GM21717 (cell line): ENCODE measurements at regions not wholly inside any gene's neighbourhood (a gene's known extent, or its start where the extent isn't known, plus 50 kb on each side); places are given as distances from the start of the nearest gene placed in this dataset.

Source experiments
- ATAC-seq: cut with Tn5 transposase; IDR thresholded peaks from one replicate; pipeline ENCODE4 v1.9.1; 2021; ENCODE audit warnings: mild to moderate bottlenecking, moderate library complexity; ENCODE audit not compliant: unreplicated experiment

DNA sequence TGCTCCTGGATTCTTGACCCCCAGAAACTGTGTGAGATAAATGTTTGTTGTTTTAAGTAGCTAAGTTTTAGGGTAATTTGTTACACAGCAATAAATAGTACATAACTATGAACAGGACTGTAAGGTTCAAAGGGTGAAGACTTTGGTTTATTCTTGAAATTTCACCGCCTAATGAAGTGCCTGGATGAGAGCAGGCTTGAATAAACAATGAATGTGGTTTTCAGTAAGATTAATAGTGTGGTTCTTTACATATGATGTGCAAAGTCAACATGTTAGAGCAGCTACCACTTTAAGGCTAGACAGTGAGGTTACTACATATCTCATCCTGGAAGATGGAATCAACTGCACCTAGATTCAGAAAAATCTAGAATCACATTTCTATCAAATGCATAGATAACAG, 145.2 kb upstream of the BTG1 start:
- ATAC-seq = no peak

DNA sequence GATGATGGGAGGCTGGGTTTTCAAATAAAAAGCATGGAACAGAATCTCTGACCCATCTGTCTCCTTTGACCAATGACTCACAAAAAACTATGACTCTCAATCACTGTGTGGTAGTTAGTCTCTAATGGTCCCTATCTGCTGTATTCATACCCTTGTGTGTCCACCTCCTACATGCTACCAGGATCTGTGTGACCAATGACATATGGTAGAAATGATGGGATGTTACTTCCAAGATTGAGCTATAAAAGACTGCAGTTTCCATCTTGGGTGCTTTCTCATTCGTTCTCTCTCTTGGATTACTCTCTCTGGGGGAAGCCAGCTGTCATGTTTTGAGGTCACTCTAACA, 144.7 kb upstream of the BTG1 start:
- ATAC-seq = no peak

DNA sequence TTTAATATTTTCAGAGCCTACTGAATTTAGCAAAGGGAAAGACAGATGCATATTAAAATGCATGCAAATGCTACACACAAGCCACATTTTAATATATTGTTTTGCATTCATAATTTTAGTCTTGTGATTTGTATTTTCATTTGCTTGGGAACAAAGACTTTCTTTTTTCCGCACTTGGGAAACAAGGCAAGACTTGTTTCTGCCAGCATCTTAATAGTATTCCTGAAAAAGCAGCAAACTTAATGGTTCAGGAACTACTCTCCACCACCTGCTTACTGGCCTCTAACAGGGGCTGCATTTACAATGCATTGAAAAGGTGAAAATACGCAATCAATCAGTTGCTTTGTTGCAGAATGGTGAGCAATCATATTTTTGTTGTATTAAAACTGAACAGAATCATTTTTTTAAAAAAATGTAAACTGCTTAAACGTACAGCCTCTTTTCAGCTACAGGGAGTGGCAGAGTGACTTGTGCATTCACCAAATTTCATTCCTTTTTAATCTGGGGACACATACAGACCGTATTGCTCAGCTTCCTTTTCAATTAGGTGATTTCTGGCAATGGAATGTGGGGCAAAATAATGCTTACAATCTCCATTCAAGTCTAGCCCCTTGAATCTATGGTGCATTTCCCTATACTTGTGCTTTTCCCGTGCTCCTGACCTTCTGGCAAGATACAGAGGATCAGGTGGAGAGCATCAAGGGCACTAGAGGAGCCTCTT, 144.1 kb upstream of the BTG1 start:
- no peak for ATAC-seq

DNA sequence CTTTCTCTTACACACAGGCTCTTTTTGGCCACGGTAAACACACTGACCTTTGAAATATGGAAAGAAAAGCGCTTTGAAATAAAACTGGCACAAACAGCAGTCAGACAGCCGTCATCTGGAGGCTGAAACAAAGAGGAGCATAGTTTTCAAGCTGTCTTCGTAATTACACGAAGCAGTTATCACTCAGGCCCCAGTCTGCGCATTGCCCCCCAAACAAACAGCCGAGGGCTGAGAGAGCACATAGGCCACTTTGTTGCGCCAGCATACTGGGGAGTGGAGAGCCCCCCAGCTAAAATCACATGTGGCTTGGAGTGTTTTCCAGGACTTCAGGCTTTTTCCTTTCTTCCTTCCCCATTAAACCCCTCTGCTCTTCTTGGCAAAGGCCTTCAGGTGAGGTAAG, 142.9 kb upstream of the BTG1 start:
- ATAC-seq = no peak

DNA sequence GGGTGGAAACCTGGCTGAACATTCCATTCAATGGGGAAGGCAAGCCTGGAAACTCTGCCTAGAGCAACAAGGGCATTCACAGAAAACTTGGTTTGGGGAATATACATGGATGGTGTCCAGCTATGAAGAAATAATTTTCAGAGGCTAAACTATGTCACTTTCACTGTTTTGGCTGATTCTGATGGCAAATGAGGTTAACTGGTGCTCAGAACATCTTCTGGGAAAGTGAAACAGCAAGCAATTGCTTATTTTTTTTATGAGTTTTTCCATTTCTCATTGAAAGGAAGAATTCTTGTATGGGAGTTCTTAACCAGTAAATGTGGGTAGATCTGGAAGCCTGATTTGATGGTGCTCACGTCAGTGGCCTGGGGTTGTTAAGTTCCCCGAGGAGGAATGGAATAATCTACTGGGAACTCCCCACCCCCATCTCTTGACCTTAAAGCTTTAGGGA, 132.8 kb upstream of the BTG1 start:
- no peak for ATAC-seq

DNA sequence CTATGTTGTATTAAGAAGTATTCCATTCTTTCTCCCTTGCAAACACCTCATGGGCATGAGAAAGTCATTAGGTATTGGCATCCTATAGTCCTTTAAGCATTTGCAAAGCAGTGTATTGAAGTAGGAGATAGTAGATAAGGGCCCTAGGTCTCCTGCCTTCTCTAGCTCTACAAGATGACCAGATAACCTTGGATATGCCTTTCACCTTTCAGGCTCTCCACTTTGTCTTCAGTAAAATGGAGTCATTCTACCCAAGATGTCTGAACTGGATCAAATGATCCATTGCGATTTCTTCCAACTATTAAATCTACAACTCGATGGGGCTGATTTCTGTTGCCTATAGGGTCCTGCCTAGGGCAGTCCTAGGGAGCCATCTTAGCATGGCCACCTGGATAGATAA, 132.1 kb upstream of the BTG1 start:
- ATAC-seq = no peak

DNA sequence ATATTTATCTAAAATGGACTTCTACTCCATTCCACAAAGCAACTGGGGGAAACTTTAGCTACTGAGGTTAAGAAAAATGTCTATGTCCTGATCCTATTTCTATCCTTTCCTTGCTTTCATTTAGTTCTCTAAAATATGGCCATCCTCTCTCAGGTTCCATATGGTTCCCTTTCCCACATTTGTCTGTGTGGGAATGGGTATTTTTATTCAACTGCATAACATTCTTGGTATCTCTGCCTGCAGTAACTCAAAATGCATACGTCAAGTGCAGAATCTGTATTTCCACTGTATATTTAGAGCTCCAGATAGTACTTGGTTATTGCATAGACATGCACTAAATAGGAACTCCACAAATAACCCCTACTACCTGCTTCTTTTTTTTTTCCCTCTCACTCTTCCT, 130.6 kb upstream of the BTG1 start:
- no peak for ATAC-seq

DNA sequence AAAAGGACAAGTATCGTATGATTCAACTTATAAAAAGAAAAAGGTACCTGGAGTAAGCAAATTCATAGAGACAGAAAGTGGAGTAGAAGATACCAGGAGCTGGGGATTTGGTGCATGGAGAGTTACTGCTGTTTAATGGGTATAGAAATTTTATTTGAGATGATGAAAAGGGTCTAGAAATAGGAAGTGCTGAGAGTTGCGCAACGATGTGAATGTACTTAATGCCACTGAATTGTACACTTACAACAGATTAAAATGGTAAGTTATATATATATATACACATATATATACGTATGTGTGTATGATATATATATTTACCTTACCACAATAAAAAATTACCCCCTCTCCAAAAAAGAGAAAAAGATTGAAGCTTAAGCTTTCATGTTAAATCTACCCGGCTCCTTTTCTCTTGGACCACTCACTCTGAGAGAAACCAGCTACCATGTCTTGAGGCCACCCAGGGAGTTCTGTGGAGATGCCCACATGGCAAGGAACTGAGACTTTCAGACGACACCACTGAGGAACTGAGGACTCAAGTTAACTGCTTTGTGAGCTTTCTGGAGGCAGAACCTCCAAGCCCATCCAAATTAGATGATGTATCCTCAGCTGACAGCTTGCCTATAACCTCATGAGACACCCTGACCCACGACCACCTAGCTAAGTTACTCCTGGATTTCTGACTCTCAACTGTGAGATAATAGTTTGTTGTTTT, 130.0 kb upstream of the BTG1 start:
- no peak for ATAC-seq

DNA sequence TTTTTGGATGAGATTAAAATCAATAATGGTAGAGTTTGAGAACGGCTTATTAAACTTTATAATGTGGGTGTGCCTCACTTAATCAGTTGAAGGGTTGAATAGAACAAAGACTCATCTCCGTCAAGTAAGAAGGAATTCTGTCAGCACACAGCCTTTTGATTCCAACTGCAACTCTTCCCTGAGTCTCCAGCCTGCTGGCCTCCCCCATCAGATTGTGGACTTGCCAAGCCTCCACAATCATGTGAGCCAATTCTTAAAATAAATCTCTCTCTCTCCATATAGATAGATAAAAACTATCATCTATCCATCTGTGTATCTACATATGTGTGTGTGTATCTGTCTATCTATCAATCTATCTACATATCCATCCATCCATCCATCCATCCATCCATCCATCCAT, 127.4 kb upstream of the BTG1 start:
- no peak for ATAC-seq

DNA sequence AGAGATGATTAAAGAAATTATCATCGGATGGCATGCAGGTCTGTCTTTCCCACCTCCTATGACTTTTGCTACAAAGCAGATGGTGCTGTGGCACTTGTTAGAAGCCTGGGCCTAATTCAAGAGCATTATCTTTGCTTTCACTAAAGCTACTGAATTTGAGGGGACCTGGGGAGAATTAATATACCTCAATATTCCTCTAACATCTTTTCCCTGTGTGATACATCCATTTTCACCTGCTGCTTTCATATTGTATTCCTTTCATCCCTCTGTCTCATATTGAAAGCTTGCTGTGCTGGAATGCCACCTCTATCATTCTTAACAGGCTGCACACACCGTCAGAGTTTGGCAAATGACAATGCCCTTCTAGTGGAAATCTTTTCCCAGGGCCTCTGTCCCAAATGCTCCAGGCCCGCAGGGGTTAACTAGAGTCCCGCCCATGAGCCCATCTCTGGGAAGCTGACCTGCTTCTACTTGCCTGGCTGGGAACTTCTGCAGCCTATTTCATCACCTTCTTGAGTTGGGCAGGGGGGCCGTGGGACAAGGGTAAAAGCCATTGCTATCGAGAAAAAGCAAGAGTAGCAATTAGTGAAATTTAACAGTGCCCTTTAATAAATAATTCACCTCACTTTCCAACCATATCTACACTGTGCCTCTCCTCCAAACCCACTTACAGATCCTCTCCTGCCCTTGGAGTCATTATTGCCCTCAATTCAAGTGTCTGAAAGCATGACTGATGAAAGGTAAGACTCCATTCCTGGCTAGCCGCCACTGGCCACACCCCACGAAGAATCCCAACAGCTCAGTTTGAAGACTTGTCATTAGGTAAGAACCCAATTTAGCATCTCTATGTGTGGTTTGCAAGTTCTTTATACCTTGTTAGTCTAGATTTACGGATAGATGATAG, 126.7 kb upstream of the BTG1 start:
- ATAC-seq = no peak

DNA sequence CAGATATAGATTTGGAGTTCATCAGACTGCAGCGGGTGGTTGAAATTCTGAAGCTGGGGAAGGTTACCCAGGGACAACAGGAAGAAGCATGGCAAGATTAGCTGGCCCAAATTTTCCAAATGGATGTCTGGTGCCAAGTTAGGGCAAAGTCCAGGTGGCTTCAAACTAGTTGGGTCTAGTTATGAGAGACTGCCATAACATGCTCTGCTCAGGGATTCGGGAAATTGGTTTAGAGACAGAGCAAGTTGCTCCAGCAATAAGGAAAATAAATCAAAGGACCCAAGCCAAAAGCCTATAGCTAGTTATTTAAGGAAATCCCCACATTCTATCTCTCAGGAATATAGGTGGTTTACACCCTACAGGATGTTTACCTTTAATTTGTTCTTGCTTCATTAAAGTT, 125.7 kb upstream of the BTG1 start:
- ATAC-seq = no peak

DNA sequence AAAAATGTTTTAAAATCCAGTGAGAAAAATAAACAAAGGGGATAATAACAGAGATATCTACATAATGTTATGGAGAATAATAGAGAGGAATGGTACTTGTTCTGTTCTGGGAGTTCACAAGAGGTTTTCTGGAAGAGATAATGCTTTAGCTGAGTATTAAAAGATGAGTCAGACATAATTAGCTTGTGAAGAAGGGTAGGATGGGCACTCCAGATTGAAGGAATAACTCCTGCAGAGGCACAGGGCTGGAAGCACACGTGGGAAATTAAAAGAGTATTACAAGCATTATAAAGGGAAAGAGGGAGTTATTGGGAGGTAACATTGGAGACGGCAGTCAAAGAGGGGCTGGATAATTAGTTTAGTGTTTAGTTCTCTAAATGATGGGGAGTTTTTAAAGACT, 124.9 kb upstream of the BTG1 start:
- no peak for ATAC-seq

DNA sequence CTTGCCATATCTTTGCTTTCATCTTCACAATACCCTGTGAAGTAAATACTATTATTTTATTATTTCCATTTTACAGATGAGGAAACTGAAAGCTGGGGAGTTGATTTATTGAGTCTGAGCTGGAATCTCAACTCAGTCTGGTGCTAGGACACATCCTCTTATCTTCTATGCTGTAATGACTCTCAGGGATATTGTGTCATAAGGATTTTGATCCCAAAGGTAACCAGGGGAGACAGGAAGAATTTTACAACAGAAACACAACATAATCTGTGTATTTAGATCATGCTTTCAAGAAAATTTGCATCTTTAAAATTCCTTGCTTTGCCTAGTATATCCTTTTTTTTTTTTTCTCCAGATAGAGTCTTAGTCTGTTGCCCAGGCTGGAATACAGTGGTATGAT, 123.3 kb upstream of the BTG1 start:
- no peak for ATAC-seq

DNA sequence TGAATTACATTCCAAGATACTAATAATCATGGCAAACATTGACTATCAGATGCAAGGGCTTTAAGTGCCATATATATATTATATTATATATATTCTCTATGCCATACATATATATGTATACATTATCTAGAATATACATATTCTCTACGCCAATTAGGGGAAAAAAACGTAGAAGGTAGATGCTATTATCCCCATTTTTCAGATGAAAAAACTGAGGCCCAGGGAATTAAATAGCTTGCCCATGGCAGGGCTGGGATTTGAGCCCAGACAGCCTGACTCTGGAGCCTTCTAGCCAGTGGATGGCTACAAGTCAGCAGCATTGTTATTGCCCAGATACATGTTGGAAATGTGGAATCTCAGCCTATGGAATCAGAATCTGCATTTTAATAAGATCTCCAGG, 116.0 kb upstream of the BTG1 start:
- no peak for ATAC-seq

DNA sequence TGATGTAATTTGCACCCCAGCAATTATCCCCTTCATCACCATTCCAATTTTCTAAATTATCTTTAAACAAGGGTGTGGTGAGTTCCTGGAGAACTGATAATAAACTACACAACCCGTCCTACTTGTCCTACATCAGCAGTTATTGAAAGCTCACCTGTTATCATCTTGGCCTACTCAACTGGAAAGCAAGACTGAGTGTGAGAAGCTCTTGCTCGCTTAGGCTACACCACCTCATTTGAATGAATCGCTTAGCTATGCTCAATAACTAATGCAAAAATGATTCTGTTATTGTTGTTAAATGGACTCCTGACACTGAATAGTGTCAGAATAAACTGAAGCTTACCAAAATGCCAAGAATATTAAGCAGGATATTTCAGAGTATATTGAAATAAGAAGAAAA, 115.4 kb upstream of the BTG1 start:
- no peak for ATAC-seq

DNA sequence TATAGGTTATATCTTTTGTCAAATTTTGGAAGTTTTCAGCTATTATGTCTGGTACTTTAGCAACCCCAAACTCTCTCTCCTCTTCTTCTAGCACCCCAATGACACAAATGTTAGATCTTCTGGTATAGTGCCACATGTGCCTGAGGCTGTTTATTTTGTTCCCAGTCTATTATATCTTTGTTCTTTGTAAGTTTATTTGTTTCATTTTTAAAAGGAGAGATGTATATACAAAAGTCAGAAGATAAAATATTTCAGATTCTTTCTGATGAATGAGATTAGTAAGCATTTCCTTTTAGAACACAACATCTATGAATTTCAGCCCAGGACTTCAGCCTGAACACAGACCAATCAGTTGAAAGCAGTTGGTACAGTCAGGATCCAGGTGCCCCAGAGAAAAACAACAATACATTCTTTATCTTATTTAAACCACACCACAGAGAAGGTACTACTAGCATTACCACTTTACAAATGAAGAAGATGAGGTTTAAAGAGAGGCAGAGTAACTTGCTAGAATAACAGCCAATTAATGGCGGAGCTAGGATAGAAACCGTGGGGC, 114.1 kb upstream of the BTG1 start:
- ATAC-seq = no peak

DNA sequence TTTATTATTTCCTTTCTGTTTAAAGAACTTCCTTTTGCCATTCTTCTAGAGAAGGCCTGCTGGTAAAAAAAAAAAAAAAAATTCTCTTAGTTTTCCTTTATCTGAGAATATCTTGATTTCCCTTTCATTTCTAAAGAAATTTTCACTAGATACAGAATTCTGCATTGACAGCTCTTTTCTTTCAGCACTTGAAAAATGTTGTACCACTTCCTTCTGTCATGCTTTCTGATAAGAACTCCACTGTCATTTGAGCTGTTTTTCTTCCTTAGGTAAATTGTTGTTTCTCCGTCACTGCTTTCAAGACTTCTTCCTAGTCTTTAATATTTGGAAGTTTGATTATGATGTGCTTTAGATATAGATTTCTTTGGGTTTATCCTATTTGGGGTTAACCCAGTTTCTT, 113.6 kb upstream of the BTG1 start:
- no peak for ATAC-seq

DNA sequence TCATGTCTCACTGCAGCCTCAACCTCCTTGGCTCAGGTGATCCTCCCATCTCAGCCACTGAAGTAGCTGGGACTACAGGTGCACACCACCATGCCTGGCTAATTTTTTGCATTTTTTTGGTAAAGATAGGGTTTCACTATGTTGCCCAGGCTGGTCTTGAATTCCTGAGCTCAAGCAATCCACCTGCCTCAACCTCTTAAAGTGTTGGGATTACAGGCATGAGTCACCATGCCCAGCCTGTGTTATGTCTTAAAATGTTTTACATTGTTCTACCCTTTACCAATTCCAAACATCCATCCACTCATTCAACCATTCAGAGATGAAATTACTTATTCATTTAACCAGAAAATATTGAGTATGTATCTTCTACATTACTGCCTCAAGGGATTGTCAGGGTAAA, 111.6 kb upstream of the BTG1 start:
- ATAC-seq = no peak

DNA sequence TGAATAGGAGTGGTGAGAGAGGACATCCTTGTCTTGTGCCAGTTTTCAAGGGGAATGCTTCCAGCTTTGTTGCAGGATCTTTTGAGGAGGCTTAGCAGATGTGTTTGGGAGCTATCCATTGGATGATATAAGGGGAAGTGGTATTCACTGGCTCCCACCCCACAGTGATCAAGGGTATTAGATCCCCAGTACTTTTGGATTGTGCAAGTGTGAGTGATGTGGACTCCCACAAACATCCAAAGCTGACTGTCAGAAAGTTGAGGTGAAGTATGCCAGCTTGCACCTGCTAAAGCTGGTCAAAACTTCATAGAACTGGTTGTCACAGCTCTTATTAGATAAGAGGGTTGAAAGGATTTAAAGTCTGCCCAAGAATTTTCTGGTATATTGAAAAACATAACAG, 110.1 kb upstream of the BTG1 start:
- no peak for ATAC-seq

DNA sequence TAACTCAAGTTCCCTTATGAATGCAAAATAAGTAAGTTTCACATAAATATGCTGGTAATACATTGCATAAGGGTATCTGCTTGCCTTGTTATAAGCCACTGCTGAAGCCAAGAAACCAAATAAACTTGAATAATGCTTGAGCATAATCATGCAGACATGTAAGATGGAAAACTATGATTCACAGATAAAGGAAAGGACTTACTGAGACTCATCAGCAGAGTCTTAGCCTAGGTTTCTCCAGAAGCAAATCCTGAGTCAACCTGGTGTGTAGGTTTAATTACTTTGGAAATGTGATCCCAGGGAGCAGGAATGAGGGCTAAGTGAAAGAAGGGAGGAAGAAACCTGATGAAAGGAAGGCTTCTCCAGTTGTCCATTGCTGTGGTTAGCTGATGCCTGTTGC, 107.7 kb upstream of the BTG1 start:
- ATAC-seq = no peak

DNA sequence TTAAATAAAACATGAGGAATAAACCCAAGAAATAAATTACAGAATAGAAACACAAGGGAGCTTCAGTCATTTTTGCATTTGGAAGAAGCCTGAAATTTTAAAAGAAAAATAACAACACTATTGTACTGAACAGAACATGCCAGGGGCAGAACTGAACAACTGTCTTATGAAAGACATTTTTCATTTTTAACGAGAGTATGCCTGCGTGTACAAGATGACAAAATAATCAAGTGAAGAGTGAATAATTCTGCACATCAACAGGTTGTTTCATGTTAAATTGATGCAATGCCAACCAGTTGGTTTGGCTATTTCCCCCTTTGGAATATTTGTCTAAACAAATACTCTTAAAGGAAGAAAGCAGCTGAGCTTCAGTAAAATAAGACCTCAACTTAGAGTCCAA, 103.3 kb upstream of the BTG1 start:
- no peak for ATAC-seq

DNA sequence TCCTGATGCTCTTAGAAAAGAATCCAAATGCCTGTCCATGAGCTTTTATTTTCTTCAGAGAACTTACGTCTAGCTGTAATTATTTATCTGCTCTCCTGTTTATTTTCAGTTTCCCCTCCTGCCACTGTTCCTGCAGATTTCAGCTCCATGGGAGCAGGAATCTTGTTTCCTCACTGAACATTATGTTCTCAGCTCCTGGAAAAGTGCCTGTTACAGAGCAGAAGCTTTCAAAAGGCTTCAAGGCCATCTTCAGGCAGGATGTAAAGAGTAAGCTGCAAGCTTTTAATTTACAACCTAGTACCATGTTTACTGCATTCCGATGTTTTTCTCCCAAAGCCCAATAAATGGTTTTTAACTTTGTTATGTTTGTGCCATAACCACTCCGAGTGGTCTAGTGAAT, 98.4 kb upstream of the BTG1 start:
- no peak for ATAC-seq
